CD14-positive monocyte (primary cell): ENCODE measurements at regions not wholly inside any gene's neighbourhood (a gene's known extent, or its start where the extent isn't known, plus 50 kb on each side); places are given as distances from the start of the nearest gene placed in this dataset.

Source experiments
- DNase-seq, 3 donors: peaks; one replicate each; pipeline ENCODE4 v3.0.0-alpha.2; 2011 to 2022
- H2AFZ ChIP-seq: 2 replicates; pipeline ENCODE4 v1.6.0; 2012; ENCODE audit warnings: mild to moderate bottlenecking, low read depth, low read length, inconsistent platforms; ENCODE audit not compliant: insufficient read depth, poor library complexity, severe bottlenecking
- H3K27ac ChIP-seq, 2 donors: 1 replicate in 1 of 2; 2 replicates in 1 of 2; pipeline ENCODE4 v1.5.1; 2012 to 2013; ENCODE audit warnings: low read length in 2 of 2, control low read depth in 1 of 2, inconsistent platforms in 1 of 2, low read depth in 1 of 2, mild to moderate bottlenecking in 1 of 2
- H3K27me3 ChIP-seq, 2 donors: one replicate each; pipeline versions ENCODE4 v1.6.0 to v1.6.1; 2011 to 2013; ENCODE audit warnings: low read length in 2 of 2; ENCODE audit not compliant: control insufficient read depth in 2 of 2, insufficient read depth in 2 of 2
- H3K36me3 ChIP-seq, 2 donors: replicated peaks in 1 of 2; 1 replicate in 1 of 2; 2 replicates in 1 of 2; pipeline versions ENCODE4 v1.5.1 to v1.6.1; 2012 to 2013; ENCODE audit warnings: low read length in 2 of 2, control low read depth in 1 of 2, inconsistent platforms in 1 of 2, mild to moderate bottlenecking in 1 of 2; ENCODE audit not compliant: insufficient read depth in 2 of 2, control insufficient read depth in 1 of 2
- H3K4me1 ChIP-seq, 2 donors: 1 replicate in 1 of 2; 2 replicates in 1 of 2; pipeline versions ENCODE4 v1.5.1 to v1.6.1; 2012 to 2013; ENCODE audit warnings: low read length in 2 of 2, control low read depth in 1 of 2, inconsistent platforms in 1 of 2, mild to moderate bottlenecking in 1 of 2, moderate library complexity in 1 of 2; ENCODE audit not compliant: insufficient read depth in 2 of 2, control insufficient read depth in 1 of 2
- H3K4me2 ChIP-seq: replicated peaks from 2 replicates; pipeline ENCODE3; 2012; ENCODE audit warnings: low read length, moderate library complexity, mild to moderate bottlenecking; ENCODE audit not compliant: poor library complexity, severe bottlenecking; ENCODE audit errors: extremely low read depth
- H3K4me3 ChIP-seq, 3 experiments: fragments of 200-600 bp in 1 of 3; sonication (generic) in 1 of 3; replicated peaks in 1 of 3; 1 replicate in 2 of 3; 2 replicates in 1 of 3; pipeline ENCODE4 v1.5.1; 2011 to 2013; ENCODE audit warnings: low read length in 3 of 3, mild to moderate bottlenecking in 3 of 3, control low read depth in 2 of 3, low read depth in 2 of 3, inconsistent platforms in 1 of 3, moderate library complexity in 1 of 3
- H3K79me2 ChIP-seq: 2 replicates; pipeline ENCODE4 v1.6.0; 2012; ENCODE audit warnings: mild to moderate bottlenecking, control low read depth, inconsistent platforms, low read length, moderate library complexity; ENCODE audit not compliant: insufficient read depth
- H3K9ac ChIP-seq: 2 replicates; pipeline ENCODE4 v1.6.0; 2017; ENCODE audit warnings: low read length, mild to moderate bottlenecking; ENCODE audit not compliant: insufficient read depth, poor library complexity, severe bottlenecking
- H3K9me3 ChIP-seq, 2 donors: replicated peaks in 1 of 2; 1 replicate in 1 of 2; 2 replicates in 1 of 2; pipeline versions ENCODE4 v1.5.1 to v1.6.1; 2012 to 2013; ENCODE audit warnings: low read length in 2 of 2, control low read depth in 1 of 2; ENCODE audit not compliant: control insufficient read depth in 1 of 2, insufficient read depth in 1 of 2
- H4K20me1 ChIP-seq: 2 replicates; pipeline ENCODE4 v1.6.0; 2012; ENCODE audit warnings: mild to moderate bottlenecking, low read length, control low read depth, moderate library complexity; ENCODE audit not compliant: insufficient read depth
- H3K27ac Mint-ChIP-seq, 7 donors: one replicate each; pipeline ENCODE4 v1.8.0; 2020; ENCODE audit warnings: mild to moderate bottlenecking in 7 of 7, mixed read lengths in 7 of 7, moderate library complexity in 6 of 7, inconsistent platforms in 2 of 7
- H3K27me3 Mint-ChIP-seq, 3 donors: one replicate each; pipeline ENCODE4 v1.8.0; 2021 to 2022; ENCODE audit warnings: low read depth in 3 of 3, mild to moderate bottlenecking in 3 of 3, mixed read lengths in 3 of 3, moderate library complexity in 3 of 3, inconsistent platforms in 1 of 3
- H3K36me3 Mint-ChIP-seq, 2 donors: one replicate each; pipeline ENCODE4 v1.8.0; 2020; ENCODE audit warnings: mixed read lengths in 2 of 2, inconsistent platforms in 1 of 2, mild to moderate bottlenecking in 1 of 2
- H3K4me1 Mint-ChIP-seq: one replicate; pipeline ENCODE4 v1.8.0; 2020; ENCODE audit warnings: mild to moderate bottlenecking, mixed read lengths
- H3K4me3 Mint-ChIP-seq, 2 donors: one replicate each; pipeline ENCODE4 v1.8.0; 2020; ENCODE audit warnings: mild to moderate bottlenecking in 2 of 2, mixed read lengths in 2 of 2, moderate library complexity in 1 of 2
- H3K9me3 Mint-ChIP-seq, 7 donors: one replicate each; pipeline ENCODE4 v1.8.0; 2020 to 2022; ENCODE audit warnings: mixed read lengths in 7 of 7, mild to moderate bottlenecking in 6 of 7, moderate library complexity in 6 of 7, inconsistent platforms in 2 of 7
- WGBS: methylation state at CpG from one replicate; pipeline ENCODE4 v1.1.5; 2013; ENCODE audit warnings: missing lambda C conversion rate; ENCODE audit not compliant: insufficient coverage; 5-methylcytosine and 5-hydroxymethylcytosine counted together
- intact Hi-C, 2 donors: fragments of 100-400 bp; cut with micrococcal nuclease; formaldehyde crosslinking; loops; one replicate each; pipeline versions ENCODE4 v1.15.0 to v1.15.1; 2023
- TF ChIP-seq, protein P1 (sequence below): fragments of 200-600 bp; IDR thresholded peaks from one replicate; pipeline ENCODE4 v1.8.0; 2022; ENCODE audit warnings: antibody characterized with exemption, mild to moderate bottlenecking

DNA sequence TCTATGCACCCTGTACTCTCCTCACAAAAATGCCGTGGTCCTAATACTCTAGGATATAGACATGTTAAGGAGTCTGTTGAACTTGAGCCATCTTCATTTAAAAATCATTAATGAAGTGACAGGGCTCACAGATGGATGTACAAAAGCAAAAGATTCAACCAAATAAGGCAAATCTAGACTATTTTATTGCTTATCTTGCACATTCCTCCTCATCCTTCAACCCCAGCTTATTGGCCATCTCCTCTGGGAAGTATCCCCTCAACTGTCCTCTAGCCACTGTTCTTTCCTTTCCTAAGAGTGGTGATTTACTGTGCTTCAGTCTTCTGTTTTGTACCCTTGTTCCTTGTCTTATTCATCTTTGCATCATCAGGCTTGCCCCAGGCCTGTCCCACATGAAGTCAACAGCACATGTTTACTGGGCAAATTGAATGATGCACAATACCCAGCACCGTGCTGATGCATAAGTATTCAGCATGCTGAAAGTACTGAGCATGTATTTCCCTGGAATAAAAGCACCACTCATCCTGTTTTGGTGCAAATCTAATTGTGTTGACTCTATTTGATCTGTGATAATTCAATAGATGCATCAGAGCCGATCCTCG is 287.3 kb upstream of the CLNK start:
- no peaks in the 10 kb centered on the region for H3K9me3 ChIP-seq
- no peaks in the 10 kb centered on the region for H3K36me3 ChIP-seq
- H3K4me3 ChIP-seq: no peak overlapping the region
- TF ChIP-seq, protein P1, sequence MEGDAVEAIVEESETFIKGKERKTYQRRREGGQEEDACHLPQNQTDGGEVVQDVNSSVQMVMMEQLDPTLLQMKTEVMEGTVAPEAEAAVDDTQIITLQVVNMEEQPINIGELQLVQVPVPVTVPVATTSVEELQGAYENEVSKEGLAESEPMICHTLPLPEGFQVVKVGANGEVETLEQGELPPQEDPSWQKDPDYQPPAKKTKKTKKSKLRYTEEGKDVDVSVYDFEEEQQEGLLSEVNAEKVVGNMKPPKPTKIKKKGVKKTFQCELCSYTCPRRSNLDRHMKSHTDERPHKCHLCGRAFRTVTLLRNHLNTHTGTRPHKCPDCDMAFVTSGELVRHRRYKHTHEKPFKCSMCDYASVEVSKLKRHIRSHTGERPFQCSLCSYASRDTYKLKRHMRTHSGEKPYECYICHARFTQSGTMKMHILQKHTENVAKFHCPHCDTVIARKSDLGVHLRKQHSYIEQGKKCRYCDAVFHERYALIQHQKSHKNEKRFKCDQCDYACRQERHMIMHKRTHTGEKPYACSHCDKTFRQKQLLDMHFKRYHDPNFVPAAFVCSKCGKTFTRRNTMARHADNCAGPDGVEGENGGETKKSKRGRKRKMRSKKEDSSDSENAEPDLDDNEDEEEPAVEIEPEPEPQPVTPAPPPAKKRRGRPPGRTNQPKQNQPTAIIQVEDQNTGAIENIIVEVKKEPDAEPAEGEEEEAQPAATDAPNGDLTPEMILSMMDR: no peak
- no peak overlapping the region for H3K27ac ChIP-seq
- no peaks in the 10 kb centered on the region for H4K20me1 ChIP-seq
- no peak overlapping the region for H3K27ac Mint-ChIP-seq
- H3K79me2 ChIP-seq: no peaks in the 10 kb centered on the region
- no peak overlapping the region for H2AFZ ChIP-seq
- H3K4me2 ChIP-seq: no peak overlapping the region
- no peaks in the 10 kb centered on the region for H3K4me1 ChIP-seq
- H3K27me3 Mint-ChIP-seq: peaks cover 0 to 1% (median 1%) of the 10 kb centered on the region in 3 donors
- no peaks in the 10 kb centered on the region for H3K27me3 ChIP-seq
- no CpG with 5 or more reads among the region's 4 CpGs for WGBS
- H3K4me1 Mint-ChIP-seq: no peaks in the 10 kb centered on the region
- H3K9me3 Mint-ChIP-seq: peaks cover 0 to 10% (median 5%) of the 10 kb centered on the region in 7 donors
- intact Hi-C loops: no loop called here
- H3K9ac ChIP-seq: no peak overlapping the region
- DNase-seq: no peak
- H3K36me3 Mint-ChIP-seq: no peaks in the 10 kb centered on the region
- H3K4me3 Mint-ChIP-seq: no peak overlapping the region

DNA sequence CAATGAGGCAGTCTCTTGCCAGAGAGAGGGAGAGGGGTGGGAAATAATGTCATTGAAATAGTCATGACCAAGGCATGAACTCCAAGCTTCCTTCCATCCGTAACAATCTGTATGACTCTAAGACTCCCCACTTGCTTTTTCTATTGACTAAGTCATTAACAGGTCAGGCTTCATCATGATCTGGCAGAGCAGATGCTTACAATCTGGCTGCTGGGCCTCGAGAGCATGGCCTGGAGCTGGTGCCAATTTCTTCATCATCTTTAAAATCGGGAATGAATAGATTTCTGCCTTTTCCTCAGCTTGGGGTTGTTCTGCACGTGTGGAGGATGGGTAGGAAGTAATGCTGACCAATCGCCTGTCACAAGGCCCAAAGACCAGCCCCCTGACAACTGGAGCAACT is 280.6 kb upstream of the CLNK start:
- Histone ChIP-seq H3K4me2 (no peak overlapping the region), H3K9ac (no peak overlapping the region), H3K79me2 (no peaks in the 10 kb centered on the region), H2AFZ (no peak overlapping the region), H4K20me1 (no peaks in the 10 kb centered on the region), H3K9me3 (no peaks in the 10 kb centered on the region), H3K36me3 (no peaks in the 10 kb centered on the region), H3K4me3 (no peak overlapping the region), H3K4me1 (no peaks in the 10 kb centered on the region), H3K27me3 (no peaks in the 10 kb centered on the region), H3K27ac (no peak overlapping the region)
- 97% methylated on average over 3 of the region's 5 CpGs for WGBS
- Mint-ChIP-seq H3K4me3 (no peak overlapping the region), H3K27ac (no peak overlapping the region), H3K36me3 (no peaks in the 10 kb centered on the region), H3K4me1 (no peaks in the 10 kb centered on the region), H3K9me3 (peaks cover 0 to 2% (median 0%) of the 10 kb centered on the region in 7 donors), H3K27me3 (peaks cover 0 to 4% (median 2%) of the 10 kb centered on the region in 3 donors)
- intact Hi-C loops: no loop called here
- TF ChIP-seq, protein P1: no peak
- DNase-seq: no peak
